ENCODE measurements at regions not wholly inside any gene's neighbourhood (a gene's known extent, or its start where the extent isn't known, plus 50 kb on each side); places are given as distances from the start of the nearest gene placed in this dataset.

GRCh38 chr10:90321132-90321816 lies 536.6 kb downstream of the HTR7 start:
- TF ChIP-seq CTCF (IDR thresholded peaks at IDR 0.05) = no peak
- no peak for TF ChIP-seq POLR2A (IDR thresholded peaks at IDR 0.05)

All from heart left ventricle (tissue), 13 donors.